ENCODE measurements at regions not wholly inside any gene's neighbourhood (a gene's known extent, or its start where the extent isn't known, plus 50 kb on each side); places are given as distances from the start of the nearest gene placed in this dataset.

GRCh38 chr9:22381170-22381569 lies 65.5 kb upstream of the DMRTA1 start:
- no peak for TF ChIP-seq CTCF (IDR thresholded peaks at IDR 0.05)
- TF ChIP-seq ZFX (IDR thresholded peaks at IDR 0.05; ENCODE audit: borderline replicate concordance), result no peak

Data from 22Rv1 (cell line).